CD4-positive, alpha-beta T cell (primary cell): ENCODE measurements at regions not wholly inside any gene's neighbourhood (a gene's known extent, or its start where the extent isn't known, plus 50 kb on each side); places are given as distances from the start of the nearest gene placed in this dataset.
"Not testable (repeated sequence)": the region's sequence is repeated elsewhere in the genome, so short reads cannot be mapped to it uniquely, and the experiment has no call there.

Source experiments
- ATAC-seq: fragments of 200-7000 bp; cut with Tn5 transposase; one replicate; pipeline ENCODE4 v1.10.0; 2022; ENCODE audit warnings: mild to moderate bottlenecking; ENCODE audit not compliant: poor library complexity
- CTCF ChIA-PET: fragments of 350-600 bp; sonication (Branson Sonifier 250); formaldehyde crosslinking; loops from one replicate; lab custom pipeline; 2021; ENCODE audit warnings: antibody characterized with exemption, inconsistent platforms; lab: Charles Lee
- POLR2A ChIA-PET: fragments of 350-600 bp; sonication (Branson Sonifier 250); formaldehyde crosslinking; loops from one replicate; lab custom pipeline; 2021; ENCODE audit warnings: antibody characterized with exemption, inconsistent platforms; lab: Charles Lee
- DNase-seq, 14 experiments: peaks; one replicate each; pipeline ENCODE4 v3.0.0-alpha.2; 2013 to 2020; ENCODE audit warnings: mixed read lengths in 2 of 14
- H3K27ac ChIP-seq, 2 donors: one replicate each; pipeline versions ENCODE4 v1.5.1 to v1.7.0; 2013; ENCODE audit warnings: low read length in 2 of 2, low read depth in 1 of 2, mild to moderate bottlenecking in 1 of 2
- H3K27me3 ChIP-seq, 2 experiments: 1 replicate in 1 of 2; 2 replicates in 1 of 2; pipeline versions ENCODE4 v1.6.1 to v1.7.0; 2013; ENCODE audit warnings: low read length in 2 of 2, control low read depth in 1 of 2, mild to moderate bottlenecking in 1 of 2, moderate library complexity in 1 of 2; ENCODE audit not compliant: insufficient read depth in 2 of 2, control insufficient read depth in 1 of 2
- H3K36me3 ChIP-seq: one replicate; pipeline ENCODE4 v1.6.1; 2013; ENCODE audit warnings: low read length, control low read depth; ENCODE audit not compliant: insufficient read depth
- H3K4me1 ChIP-seq: one replicate; pipeline ENCODE4 v1.6.1; 2013; ENCODE audit warnings: low read length, control low read depth; ENCODE audit not compliant: insufficient read depth
- H3K4me3 ChIP-seq: one replicate; pipeline ENCODE4 v1.5.1; 2013; ENCODE audit warnings: mild to moderate bottlenecking, low read length, moderate library complexity
- H3K9me3 ChIP-seq, 2 experiments: 1 replicate in 1 of 2; 2 replicates in 1 of 2; pipeline versions ENCODE4 v1.6.1 to v1.7.0; 2013; ENCODE audit warnings: low read length in 2 of 2, mild to moderate bottlenecking in 2 of 2, control low read depth in 1 of 2, moderate library complexity in 1 of 2; ENCODE audit not compliant: control insufficient read depth in 1 of 2, insufficient read depth in 1 of 2
- H3K27ac Mint-ChIP-seq: one replicate; pipeline ENCODE4 v1.8.0; 2020; ENCODE audit warnings: mixed read lengths
- H3K27me3 Mint-ChIP-seq: one replicate; pipeline ENCODE4 v1.8.0; 2021; ENCODE audit warnings: mixed read lengths
- H3K36me3 Mint-ChIP-seq: one replicate; pipeline ENCODE4 v1.8.0; 2021; ENCODE audit warnings: low read depth, mixed read lengths
- H3K4me1 Mint-ChIP-seq: one replicate; pipeline ENCODE4 v1.8.0; 2021; ENCODE audit warnings: low read depth, mixed read lengths
- H3K4me3 Mint-ChIP-seq: one replicate; pipeline ENCODE4 v1.8.0; 2020; ENCODE audit warnings: mild to moderate bottlenecking, mixed read lengths
- H3K9me3 Mint-ChIP-seq: one replicate; pipeline ENCODE4 v1.8.0; 2020; ENCODE audit warnings: mixed read lengths
- CTCF ChIP-seq: fragments of 200-600 bp; IDR thresholded peaks from one replicate; pipeline ENCODE4 v1.8.0; 2022; ENCODE audit warnings: antibody characterized with exemption, mild to moderate bottlenecking
- intact Hi-C, 2 experiments: fragments of 100-400 bp; cut with DNase I in 1 of 2; cut with micrococcal nuclease in 1 of 2; formaldehyde crosslinking; loops; one replicate each; pipeline versions ENCODE4 v1.15.1 to v1.9.0; 2023 to 2025; cut with DNase I, micrococcal nuclease

DNA sequence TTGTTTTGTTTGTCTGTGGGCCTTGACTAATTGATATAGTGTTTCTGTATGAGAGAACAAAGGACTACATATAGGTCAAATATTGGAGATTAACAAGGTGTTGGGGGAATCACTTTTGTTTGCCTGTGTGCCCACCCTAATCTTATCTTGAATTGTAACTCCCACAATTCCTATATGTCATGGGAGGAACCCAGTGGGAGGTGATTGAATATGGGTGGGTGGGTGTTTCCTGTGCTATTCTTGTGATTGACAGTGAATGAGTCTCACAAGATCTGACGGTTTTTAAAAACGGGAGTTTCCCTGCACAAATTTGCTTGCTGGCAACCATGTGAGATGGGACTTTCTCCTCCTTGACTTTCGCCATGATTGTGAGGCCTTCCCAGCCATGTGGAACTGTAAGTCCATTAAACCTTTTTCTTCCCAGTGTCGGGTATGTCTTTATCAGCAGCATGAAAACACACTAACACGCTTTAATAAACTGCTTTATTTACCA, 64.9 kb upstream of the HSPB3 start:
- no peaks in the 10 kb centered on the region for H3K9me3 ChIP-seq
- ATAC-seq (no peak), DNase-seq (no peak)
- Mint-ChIP-seq H3K36me3 (no peaks in the 10 kb centered on the region), H3K27me3 (no peaks in the 10 kb centered on the region), H3K9me3 (no peaks in the 10 kb centered on the region), H3K4me1 (no peaks in the 10 kb centered on the region), H3K27ac (no peak overlapping the region), H3K4me3 (no peak overlapping the region)
- H3K4me1 ChIP-seq, result no peaks in the 10 kb centered on the region
- CTCF ChIA-PET, result no interaction called here
- no peaks in the 10 kb centered on the region for H3K36me3 ChIP-seq
- no peak overlapping the region for H3K27ac ChIP-seq
- H3K4me3 ChIP-seq, result no peak overlapping the region
- no peak for TF ChIP-seq CTCF
- intact Hi-C loops, result no loop called here
- H3K27me3 ChIP-seq, result no peaks in the 10 kb centered on the region
- POLR2A ChIA-PET, result interaction anchor here (0.7 kb wide), 1 partner anchor 29 kb away, joined by 3 read pairs; no protein-coding TSS in a partner anchor

DNA sequence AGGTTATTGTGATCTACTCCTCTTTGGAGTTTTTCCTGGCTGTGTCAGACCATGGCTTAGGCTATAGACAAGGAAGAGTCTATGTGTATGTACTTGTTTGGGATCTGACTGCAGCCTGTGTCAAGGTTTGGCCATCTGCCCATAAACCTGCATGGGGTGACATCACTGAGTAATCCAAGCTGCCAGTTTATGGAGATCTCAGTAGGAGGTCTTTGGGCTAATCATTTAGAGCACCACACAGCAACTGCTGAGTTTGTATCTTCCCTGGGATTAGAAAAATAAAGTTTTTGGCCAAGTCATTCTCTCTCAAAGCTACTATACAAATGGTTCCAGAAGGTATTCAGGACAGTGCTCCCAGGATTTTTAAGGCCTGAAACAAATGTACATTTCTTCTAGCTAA, 65.5 kb upstream of the HSPB3 start:
- no peak overlapping the region for H3K27ac Mint-ChIP-seq
- intact Hi-C loops, result no loop called here
- Histone ChIP-seq H3K4me3 (no peak overlapping the region), H3K36me3 (no peaks in the 10 kb centered on the region), H3K9me3 (no peaks in the 10 kb centered on the region), H3K4me1 (no peaks in the 10 kb centered on the region), H3K27ac (no peak overlapping the region), H3K27me3 (no peaks in the 10 kb centered on the region)
- ChIA-PET CTCF (no interaction called here), POLR2A (interaction anchor here (0.7 kb wide), 1 partner anchor 29 kb away, joined by 3 read pairs; no protein-coding TSS in a partner anchor)
- H3K4me1 Mint-ChIP-seq, result no peaks in the 10 kb centered on the region
- no peak for DNase-seq
- ATAC-seq, result no peak
- no peak overlapping the region for H3K4me3 Mint-ChIP-seq
- no peak for TF ChIP-seq CTCF
- no peaks in the 10 kb centered on the region for H3K27me3 Mint-ChIP-seq
- no peaks in the 10 kb centered on the region for H3K36me3 Mint-ChIP-seq
- no peaks in the 10 kb centered on the region for H3K9me3 Mint-ChIP-seq

GRCh38 chr5:54389399-54389798, 66.1 kb upstream of the HSPB3 start:
- ATAC-seq, POLR2A ChIA-PET, H3K4me1 ChIP-seq, H3K27me3 Mint-ChIP-seq, H3K9me3 ChIP-seq, intact Hi-C loops, H3K36me3 Mint-ChIP-seq, DNase-seq, H3K4me3 Mint-ChIP-seq, H3K36me3 ChIP-seq, H3K9me3 Mint-ChIP-seq, CTCF ChIA-PET, H3K27ac ChIP-seq, H3K4me1 Mint-ChIP-seq, H3K4me3 ChIP-seq, H3K27me3 ChIP-seq, H3K27ac Mint-ChIP-seq: not testable (repeated sequence)

- DNase-seq, result no peak
- H3K36me3 ChIP-seq, result no peaks in the 10 kb centered on the region
- Mint-ChIP-seq H3K27me3 (no peaks in the 10 kb centered on the region), H3K36me3 (no peaks in the 10 kb centered on the region), H3K27ac (no peak overlapping the region), H3K4me3 (no peak overlapping the region), H3K4me1 (no peaks in the 10 kb centered on the region), H3K9me3 (no peaks in the 10 kb centered on the region)
- H3K27me3 ChIP-seq, result no peaks in the 10 kb centered on the region
- no peaks in the 10 kb centered on the region for H3K9me3 ChIP-seq
- no peak overlapping the region for H3K4me3 ChIP-seq
- ChIA-PET CTCF (no interaction called here), POLR2A (no interaction called here)
- no peaks in the 10 kb centered on the region for H3K4me1 ChIP-seq
- intact Hi-C loops, result no loop called here
- TF ChIP-seq CTCF, result no peak
- no peak overlapping the region for H3K27ac ChIP-seq
- ATAC-seq, result no peak
These were observed 66.7 kb upstream of the HSPB3 start for GRCh38 chr5:54388811-54389210.
